BE2C (cell line): ENCODE measurements at regions not wholly inside any gene's neighbourhood (a gene's known extent, or its start where the extent isn't known, plus 50 kb on each side); places are given as distances from the start of the nearest gene placed in this dataset.

Experiments
- DNase-seq: peaks from one replicate; pipeline ENCODE4 v3.0.0-alpha.2; 2020
- H3K27me3 ChIP-seq: fragments of 250-450 bp; sonication (Bioruptor Pico); 2 replicates; pipeline ENCODE4 v1.5.1; 2020; ENCODE audit warnings: mild to moderate bottlenecking
- H3K36me3 ChIP-seq: fragments of 250-450 bp; sonication (Bioruptor Pico); 2 replicates; pipeline ENCODE4 v1.5.1; 2020; ENCODE audit warnings: mild to moderate bottlenecking
- H3K4me1 ChIP-seq: fragments of 250-450 bp; sonication (Bioruptor Pico); 2 replicates; pipeline ENCODE4 v1.5.1; 2020
- H3K4me3 ChIP-seq: 2 replicates; pipeline ENCODE4 v1.5.1; 2011; ENCODE audit warnings: low read depth, low read length
- H3K9me3 ChIP-seq: fragments of 250-450 bp; sonication (Bioruptor Pico); 2 replicates; pipeline ENCODE4 v1.5.1; 2020
- TF ChIP-seq, protein P1 (sequence below): IDR thresholded peaks from 2 replicates; pipeline ENCODE4 v1.5.1; 2012; ENCODE audit warnings: mild to moderate bottlenecking, low read depth, low read length

DNA sequence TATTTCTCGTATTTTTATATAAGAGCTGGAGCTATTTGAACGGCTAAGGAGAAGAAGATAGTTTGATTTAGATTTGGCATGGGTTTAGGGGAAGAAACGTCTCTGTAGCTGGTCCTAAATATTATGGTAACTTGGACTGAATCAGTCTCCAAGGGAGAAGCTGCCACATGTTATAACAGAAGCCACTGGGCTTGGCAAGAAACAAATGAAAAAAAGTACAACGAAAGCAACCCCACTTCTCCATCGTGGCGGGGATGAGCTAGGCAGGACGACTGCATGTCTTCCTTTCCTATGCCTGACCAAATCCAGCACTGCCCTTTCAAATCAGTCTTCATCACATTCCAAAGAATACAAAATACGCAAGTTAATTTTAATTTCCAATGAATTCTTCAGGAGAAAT, 196.7 kb upstream of the KLF14 start:
- Histone ChIP-seq H3K4me3 (no peak overlapping the region), H3K9me3 (no peaks in the 10 kb centered on the region), H3K4me1 (no peaks in the 10 kb centered on the region), H3K36me3 (no peaks in the 10 kb centered on the region), H3K27me3 (no peaks in the 10 kb centered on the region)
- TF ChIP-seq, protein P1, sequence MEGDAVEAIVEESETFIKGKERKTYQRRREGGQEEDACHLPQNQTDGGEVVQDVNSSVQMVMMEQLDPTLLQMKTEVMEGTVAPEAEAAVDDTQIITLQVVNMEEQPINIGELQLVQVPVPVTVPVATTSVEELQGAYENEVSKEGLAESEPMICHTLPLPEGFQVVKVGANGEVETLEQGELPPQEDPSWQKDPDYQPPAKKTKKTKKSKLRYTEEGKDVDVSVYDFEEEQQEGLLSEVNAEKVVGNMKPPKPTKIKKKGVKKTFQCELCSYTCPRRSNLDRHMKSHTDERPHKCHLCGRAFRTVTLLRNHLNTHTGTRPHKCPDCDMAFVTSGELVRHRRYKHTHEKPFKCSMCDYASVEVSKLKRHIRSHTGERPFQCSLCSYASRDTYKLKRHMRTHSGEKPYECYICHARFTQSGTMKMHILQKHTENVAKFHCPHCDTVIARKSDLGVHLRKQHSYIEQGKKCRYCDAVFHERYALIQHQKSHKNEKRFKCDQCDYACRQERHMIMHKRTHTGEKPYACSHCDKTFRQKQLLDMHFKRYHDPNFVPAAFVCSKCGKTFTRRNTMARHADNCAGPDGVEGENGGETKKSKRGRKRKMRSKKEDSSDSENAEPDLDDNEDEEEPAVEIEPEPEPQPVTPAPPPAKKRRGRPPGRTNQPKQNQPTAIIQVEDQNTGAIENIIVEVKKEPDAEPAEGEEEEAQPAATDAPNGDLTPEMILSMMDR, result no peak
- DNase-seq, result no peak

DNA sequence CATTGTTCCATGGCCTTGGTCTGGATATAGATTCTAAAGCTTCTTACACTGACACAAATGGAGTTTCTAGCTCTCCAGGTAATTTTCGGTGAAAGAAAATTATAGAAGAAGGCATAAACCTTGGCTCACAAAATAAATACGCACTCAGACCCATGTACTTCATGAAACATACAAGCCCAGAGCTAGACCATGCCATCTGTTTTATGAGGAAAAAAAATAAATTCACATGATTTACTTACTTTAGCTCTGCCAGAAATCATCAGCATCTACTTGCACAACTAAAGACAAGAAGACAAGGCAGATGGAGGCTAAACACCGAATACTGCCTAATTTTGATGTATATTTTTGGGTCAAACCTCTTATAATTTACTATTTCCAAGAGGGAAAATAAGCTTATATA, 197.4 kb upstream of the KLF14 start:
- no peak for DNase-seq
- Histone ChIP-seq H3K9me3 (no peaks in the 10 kb centered on the region), H3K36me3 (no peaks in the 10 kb centered on the region), H3K27me3 (no peaks in the 10 kb centered on the region), H3K4me1 (no peaks in the 10 kb centered on the region), H3K4me3 (no peak overlapping the region)
- TF ChIP-seq, protein P1, result no peak

DNA sequence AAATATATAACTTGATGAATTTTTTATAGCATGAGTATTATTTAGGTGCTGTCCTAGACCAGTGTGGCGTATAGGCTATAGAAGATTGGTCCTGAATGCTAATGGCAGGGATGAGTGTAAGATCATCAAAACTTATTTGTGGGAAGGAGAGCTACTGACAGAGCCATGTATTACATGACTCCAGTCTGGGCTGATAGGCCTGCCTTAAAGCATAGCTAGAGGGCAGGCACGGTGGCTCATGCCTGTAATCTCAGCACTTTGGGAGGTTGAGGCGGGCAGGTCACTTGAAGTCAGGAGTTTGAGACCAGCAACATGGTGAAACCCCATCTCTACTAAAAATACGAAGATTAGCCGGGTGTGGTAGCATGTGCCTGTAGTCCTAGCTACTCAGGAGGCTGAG, 198.1 kb upstream of the KLF14 start:
- H3K4me3 ChIP-seq, result no peak overlapping the region
- H3K9me3 ChIP-seq, result no peaks in the 10 kb centered on the region
- H3K27me3 ChIP-seq, result no peaks in the 10 kb centered on the region
- TF ChIP-seq, protein P1, result no peak
- H3K4me1 ChIP-seq, result no peaks in the 10 kb centered on the region
- H3K36me3 ChIP-seq, result no peaks in the 10 kb centered on the region
- DNase-seq, result no peak

DNA sequence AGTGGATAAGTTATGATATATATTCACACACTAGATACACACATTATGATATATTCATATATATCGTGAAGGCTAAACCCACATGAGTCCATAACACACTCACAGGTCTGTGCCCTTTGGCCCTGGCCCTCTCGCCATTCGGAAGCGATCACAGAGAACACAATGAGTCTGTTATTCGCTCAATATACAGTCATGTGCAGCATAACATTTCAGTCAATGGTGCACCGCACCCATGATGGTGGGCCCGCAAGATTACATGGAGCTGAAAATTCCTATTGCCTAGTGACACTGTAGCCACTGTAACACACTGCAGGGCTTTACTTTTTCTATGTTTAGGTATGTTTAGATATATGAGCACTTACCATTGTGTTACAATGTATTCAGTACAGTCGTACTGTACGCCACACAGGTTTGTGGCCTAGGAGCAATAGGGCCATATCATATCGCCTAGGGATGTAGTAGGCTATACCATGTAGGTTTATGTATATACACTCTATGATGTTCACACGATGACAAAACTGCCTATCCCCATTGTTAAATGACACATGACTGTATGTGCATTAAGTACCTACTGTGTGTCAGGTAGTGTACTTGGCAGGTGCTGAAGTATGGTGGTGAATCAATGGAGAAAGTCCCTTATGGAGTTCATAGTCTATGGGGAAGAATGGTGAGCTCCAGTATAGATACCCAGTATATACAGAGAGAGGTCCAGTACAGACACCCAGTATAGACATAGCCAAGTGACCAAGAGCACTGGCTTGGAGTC, 198.8 kb upstream of the KLF14 start:
- Histone ChIP-seq H3K27me3 (no peaks in the 10 kb centered on the region), H3K4me3 (no peak overlapping the region), H3K36me3 (no peaks in the 10 kb centered on the region), H3K9me3 (no peaks in the 10 kb centered on the region), H3K4me1 (no peaks in the 10 kb centered on the region)
- TF ChIP-seq, protein P1, result no peak
- no peak for DNase-seq

DNA sequence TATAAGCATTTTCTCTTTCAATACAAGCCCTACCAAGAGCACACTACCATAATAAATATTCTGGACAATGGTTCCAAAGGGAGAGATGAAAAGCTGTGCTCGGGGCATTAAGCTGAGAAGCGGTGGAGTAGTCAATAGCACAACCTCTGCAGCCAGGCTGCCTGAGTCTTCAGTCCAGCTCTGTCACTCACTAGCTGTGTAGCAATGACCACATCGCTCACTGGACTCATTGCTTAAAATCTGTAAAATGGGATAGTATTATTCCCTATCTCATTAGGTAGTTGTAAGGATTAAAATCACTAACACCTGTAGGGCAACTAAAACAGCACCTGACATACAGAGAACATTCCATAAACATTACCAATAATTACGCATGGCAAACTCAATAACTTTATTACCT, 199.9 kb upstream of the KLF14 start:
- Histone ChIP-seq H3K9me3 (no peaks in the 10 kb centered on the region), H3K4me3 (no peak overlapping the region), H3K36me3 (no peaks in the 10 kb centered on the region), H3K27me3 (no peaks in the 10 kb centered on the region), H3K4me1 (no peaks in the 10 kb centered on the region)
- no peak for DNase-seq
- TF ChIP-seq, protein P1, result no peak

DNA sequence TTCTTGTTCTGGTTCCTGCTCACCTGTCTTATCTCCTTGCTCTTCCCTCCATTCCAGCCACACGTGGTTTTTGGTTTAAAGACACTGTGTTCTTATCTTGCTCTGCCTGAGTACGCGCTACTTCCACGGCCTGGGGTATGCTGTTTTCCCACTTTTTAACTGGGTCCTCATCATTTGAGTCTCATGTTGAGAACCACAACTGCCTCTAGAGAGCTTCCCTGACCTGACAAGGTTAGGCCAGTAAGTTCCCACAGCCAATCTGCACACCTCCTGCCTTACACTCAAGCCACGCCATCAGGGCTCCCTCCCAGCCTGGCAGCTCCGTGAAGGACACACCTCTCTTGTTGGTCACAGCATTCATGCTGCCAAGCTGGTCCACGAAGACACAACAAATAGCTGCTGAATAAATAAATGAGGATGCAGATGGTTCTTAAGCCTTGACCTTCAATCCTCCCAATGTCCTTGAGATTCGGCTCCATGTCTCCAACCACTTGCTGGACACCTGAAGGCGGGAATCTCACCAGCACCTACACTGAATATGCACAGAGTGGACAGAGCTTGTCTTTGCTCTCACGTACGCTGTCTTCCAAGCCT, 201.7 kb upstream of the KLF14 start:
- TF ChIP-seq, protein P1, result no peak
- no peak for DNase-seq
- Histone ChIP-seq H3K9me3 (no peaks in the 10 kb centered on the region), H3K4me3 (no peak overlapping the region), H3K4me1 (0 out of 2 replicates have a peak, but pooled peaks cover 4% of the 10 kb centered on the region), H3K36me3 (no peaks in the 10 kb centered on the region), H3K27me3 (no peaks in the 10 kb centered on the region)
